Activated T-helper 2 cell treated with anti-CD3 and anti-CD28 coated beads, Interferon-gamma antibody, Interleukin-2, Interleukin-4, amounts not matched to agents 10 μg/mL and 5 μg/mL and 100 μg/mL, durations not matched to agents 14 hours and 24 hours and 36 hours (primary cell): ENCODE measurements at regions not wholly inside any gene's neighbourhood (a gene's known extent, or its start where the extent isn't known, plus 50 kb on each side); places are given as distances from the start of the nearest gene placed in this dataset.

ENCODE experiments used
- DNase-seq: peaks from one replicate; pipeline ENCODE4 v3.0.0; 2021; ENCODE audit warnings: low spot score
- H3K27ac Mint-ChIP-seq: one replicate; pipeline ENCODE4 v1.8.0; 2021; ENCODE audit warnings: mixed read lengths
- H3K27me3 Mint-ChIP-seq: one replicate; pipeline ENCODE4 v1.8.0; 2021; ENCODE audit warnings: low read depth, mixed read lengths
- H3K36me3 Mint-ChIP-seq: one replicate; pipeline ENCODE4 v1.8.0; 2021; ENCODE audit warnings: low read depth, mixed read lengths
- H3K4me1 Mint-ChIP-seq: one replicate; pipeline ENCODE4 v1.8.0; 2021; ENCODE audit warnings: low read depth, mixed read lengths
- H3K4me3 Mint-ChIP-seq: one replicate; pipeline ENCODE4 v1.8.0; 2021; ENCODE audit warnings: low read depth, mild to moderate bottlenecking, moderate library complexity, mixed read lengths
- H3K9me3 Mint-ChIP-seq: one replicate; pipeline ENCODE4 v1.8.0; 2021; ENCODE audit warnings: mixed read lengths
- intact Hi-C: fragments of 100-400 bp; cut with micrococcal nuclease; formaldehyde crosslinking; loops from one replicate; pipeline ENCODE4 v1.15.1; 2023

- intact Hi-C loops: no loop called here
- no peaks in the 10 kb centered on the region for H3K4me1 Mint-ChIP-seq
- no peak overlapping the region for H3K4me3 Mint-ChIP-seq
- no peaks in the 10 kb centered on the region for H3K27me3 Mint-ChIP-seq
- no peak for DNase-seq
- H3K27ac Mint-ChIP-seq: no peak overlapping the region
- no peaks in the 10 kb centered on the region for H3K36me3 Mint-ChIP-seq
- peaks cover 27% of the 10 kb centered on the region for H3K9me3 Mint-ChIP-seq
These were observed 259.4 kb downstream of the EPM2A start for GRCh38 chr6:145475794-145476396.

GRCh38 chr6:145480024-145480423 is 255.3 kb downstream of the EPM2A start:
- DNase-seq: no peak
- Mint-ChIP-seq H3K4me3 (no peak overlapping the region), H3K36me3 (no peaks in the 10 kb centered on the region)

GRCh38 chr6:145483191-145483996 is 251.9 kb downstream of the EPM2A start:
- Mint-ChIP-seq H3K27me3 (no peaks in the 10 kb centered on the region), H3K9me3 (peaks cover 3% of the 10 kb centered on the region), H3K4me3 (no peak overlapping the region), H3K27ac (no peak overlapping the region), H3K36me3 (no peaks in the 10 kb centered on the region), H3K4me1 (no peaks in the 10 kb centered on the region)
- intact Hi-C loops: no loop called here
- DNase-seq: no peak

More at GRCh38 chr6:145480024-145480423, 255.3 kb downstream of the EPM2A start:
- H3K4me1 Mint-ChIP-seq: no peaks in the 10 kb centered on the region
- H3K27ac Mint-ChIP-seq: no peak overlapping the region
- H3K27me3 Mint-ChIP-seq: no peaks in the 10 kb centered on the region
- H3K9me3 Mint-ChIP-seq: peaks cover 17% of the 10 kb centered on the region
- intact Hi-C loops: no loop called here

- intact Hi-C loops: no loop called here
- Mint-ChIP-seq H3K4me1 (no peaks in the 10 kb centered on the region), H3K9me3 (no peaks in the 10 kb centered on the region), H3K36me3 (no peaks in the 10 kb centered on the region), H3K27me3 (no peaks in the 10 kb centered on the region), H3K27ac (no peak overlapping the region), H3K4me3 (no peak overlapping the region)
- no peak for DNase-seq
These were observed 250.0 kb downstream of the EPM2A start for GRCh38 chr6:145485288-145485687.

GRCh38 chr6:145486306-145486705 is 249.0 kb downstream of the EPM2A start:
- Mint-ChIP-seq H3K4me1 (no peaks in the 10 kb centered on the region), H3K9me3 (no peaks in the 10 kb centered on the region), H3K27me3 (no peaks in the 10 kb centered on the region), H3K36me3 (no peaks in the 10 kb centered on the region), H3K4me3 (no peak overlapping the region), H3K27ac (no peak overlapping the region)
- intact Hi-C loops: no loop called here
- DNase-seq: no peak

GRCh38 chr6:145489583-145489982 is 245.7 kb downstream of the EPM2A start:
- Mint-ChIP-seq H3K27me3 (no peaks in the 10 kb centered on the region), H3K27ac (no peak overlapping the region), H3K36me3 (no peaks in the 10 kb centered on the region), H3K4me1 (no peaks in the 10 kb centered on the region), H3K9me3 (no peaks in the 10 kb centered on the region), H3K4me3 (no peak overlapping the region)
- intact Hi-C loops: no loop called here
- DNase-seq: no peak

GRCh38 chr6:145490068-145490467 is 245.3 kb downstream of the EPM2A start:
- no peak for DNase-seq
- H3K9me3 Mint-ChIP-seq: no peaks in the 10 kb centered on the region
- no peak overlapping the region for H3K27ac Mint-ChIP-seq
- intact Hi-C loops: no loop called here
- no peaks in the 10 kb centered on the region for H3K36me3 Mint-ChIP-seq
- H3K4me3 Mint-ChIP-seq: no peak overlapping the region
- H3K4me1 Mint-ChIP-seq: no peaks in the 10 kb centered on the region
- no peaks in the 10 kb centered on the region for H3K27me3 Mint-ChIP-seq

- intact Hi-C loops: no loop called here
- peaks cover 3% of the 10 kb centered on the region for H3K9me3 Mint-ChIP-seq
- no peaks in the 10 kb centered on the region for H3K36me3 Mint-ChIP-seq
These were observed 244.2 kb downstream of the EPM2A start for GRCh38 chr6:145491126-145491525.

GRCh38 chr6:145497006-145497405 is 238.3 kb downstream of the EPM2A start:
- no peak overlapping the region for H3K4me3 Mint-ChIP-seq
- H3K27me3 Mint-ChIP-seq: no peaks in the 10 kb centered on the region
- H3K36me3 Mint-ChIP-seq: no peaks in the 10 kb centered on the region
- H3K9me3 Mint-ChIP-seq: peaks cover 11% of the 10 kb centered on the region
- intact Hi-C loops: no loop called here
- no peaks in the 10 kb centered on the region for H3K4me1 Mint-ChIP-seq
- no peak overlapping the region for H3K27ac Mint-ChIP-seq
- no peak for DNase-seq

More at GRCh38 chr6:145491126-145491525, 244.2 kb downstream of the EPM2A start:
- DNase-seq: no peak
- Mint-ChIP-seq H3K4me1 (no peaks in the 10 kb centered on the region), H3K27me3 (no peaks in the 10 kb centered on the region), H3K27ac (no peak overlapping the region), H3K4me3 (no peak overlapping the region)

- H3K9me3 Mint-ChIP-seq: peaks cover 11% of the 10 kb centered on the region
- DNase-seq: no peak
- no peak overlapping the region for H3K27ac Mint-ChIP-seq
- no peak overlapping the region for H3K4me3 Mint-ChIP-seq
- no peaks in the 10 kb centered on the region for H3K27me3 Mint-ChIP-seq
- no peaks in the 10 kb centered on the region for H3K4me1 Mint-ChIP-seq
- H3K36me3 Mint-ChIP-seq: no peaks in the 10 kb centered on the region
- intact Hi-C loops: no loop called here
These were observed 236.9 kb downstream of the EPM2A start for GRCh38 chr6:145498425-145498824.

- Mint-ChIP-seq H3K36me3 (no peaks in the 10 kb centered on the region), H3K4me3 (no peak overlapping the region), H3K9me3 (peaks cover 12% of the 10 kb centered on the region), H3K4me1 (no peaks in the 10 kb centered on the region), H3K27ac (no peak overlapping the region), H3K27me3 (no peaks in the 10 kb centered on the region)
- intact Hi-C loops: no loop called here
- DNase-seq: no peak
These were observed 232.9 kb downstream of the EPM2A start for GRCh38 chr6:145502416-145502815.

- no peak for DNase-seq
- Mint-ChIP-seq H3K27me3 (no peaks in the 10 kb centered on the region), H3K36me3 (no peaks in the 10 kb centered on the region), H3K27ac (no peak overlapping the region), H3K9me3 (peaks cover 32% of the 10 kb centered on the region), H3K4me3 (no peak overlapping the region), H3K4me1 (no peaks in the 10 kb centered on the region)
- intact Hi-C loops: no loop called here
These were observed 229.2 kb downstream of the EPM2A start for GRCh38 chr6:145506136-145506535.

GRCh38 chr6:145506565-145506964 is 228.8 kb downstream of the EPM2A start:
- DNase-seq: no peak
- Mint-ChIP-seq H3K36me3 (no peaks in the 10 kb centered on the region), H3K9me3 (peaks cover 32% of the 10 kb centered on the region), H3K4me1 (no peaks in the 10 kb centered on the region), H3K27ac (no peak overlapping the region), H3K4me3 (no peak overlapping the region), H3K27me3 (no peaks in the 10 kb centered on the region)
- intact Hi-C loops: no loop called here
